ENCODE measurements at regions not wholly inside any gene's neighbourhood (a gene's known extent, or its start where the extent isn't known, plus 50 kb on each side); places are given as distances from the start of the nearest gene placed in this dataset.
A peak's percentile ranks its signal among the peaks of the same experiment; 100 is the strongest.

DNA sequence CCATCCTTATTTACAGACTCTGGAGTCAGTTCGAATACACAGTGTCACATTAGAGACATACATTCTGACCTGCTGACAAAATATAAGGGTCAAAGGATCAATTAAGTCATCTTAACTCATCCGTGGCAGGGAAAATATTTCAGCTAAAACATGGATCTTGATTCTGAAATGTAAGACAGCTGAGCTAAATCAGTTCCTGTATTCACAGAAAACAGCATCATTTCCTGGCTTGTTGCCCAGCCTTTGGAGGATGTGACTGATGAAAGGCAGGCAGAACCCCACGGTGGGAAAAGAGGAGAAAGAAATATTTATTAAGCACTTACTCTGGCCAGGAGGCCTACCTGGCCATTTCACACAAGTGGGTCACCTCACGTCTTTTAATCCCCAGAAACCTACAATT lies 101.9 kb downstream of the GAS2L3 start:
- no peaks in the 10 kb centered on the region for H3K79me2 ChIP-seq (ENCODE audit: control insufficient read depth, insufficient read depth, low read length)
- H3K9me3 ChIP-seq (replicated peaks; ENCODE audit: control insufficient read depth, insufficient read depth, low read depth, low read length) = no peaks in the 10 kb centered on the region
- no peak overlapping the region for H3K4me2 ChIP-seq (ENCODE audit: insufficient read depth, low read length)
- WGBS (ENCODE audit: insufficient coverage, low coverage, missing lambda C conversion rate) = 0% methylated on average over 4 of the region's 4 CpGs
- no peaks in the 10 kb centered on the region for H3K36me3 ChIP-seq (ENCODE audit: control insufficient read depth, insufficient read depth, low read length)
- no peaks in the 10 kb centered on the region for H3K27me3 ChIP-seq (ENCODE audit: control insufficient read depth in 2 of 2, insufficient read depth in 2 of 2, low read length in 2 of 2)
- no peaks in the 10 kb centered on the region for H3K9me1 ChIP-seq (ENCODE audit: control insufficient read depth, insufficient read depth, low read length)
- no TSS peak for BruUV-seq (replicated peaks)
- DNase-seq (ENCODE audit: extremely low read depth in 1 of 4, low spot score in 3 of 4) (peak in 1 of 4 experiments; percentile 7), FAIRE-seq (no peak), ATAC-seq (no peak)
- ChIA-PET POLR2A (no interaction called here), CTCF (ENCODE audit: low intra/inter-chr PET ratio) (no interaction called here)
- no peak overlapping the region for H3K27ac ChIP-seq (ENCODE audit: extremely low read depth, low read depth, low read length)
- no peak overlapping the region for H3K9ac ChIP-seq (ENCODE audit: insufficient read depth in 1 of 2, low read depth in 2 of 2, low read length in 2 of 2)
- in situ Hi-C loops (cut with MboI) (loop anchor here (10.0 kb wide), 1 partner anchor 331 kb away; no protein-coding TSS in a partner anchor), intact Hi-C loops (cut with micrococcal nuclease) (no loop called here)
- H3K4me1 ChIP-seq (replicated peaks in 1 of 2; ENCODE audit: control insufficient read depth in 2 of 2, insufficient read depth in 2 of 2, low read length in 2 of 2) = no peaks in the 10 kb centered on the region
- H3K4me3 ChIP-seq = no peak overlapping the region
- no peak overlapping the region for H2AFZ ChIP-seq (ENCODE audit: low read depth, low read length)
- TF ChIP-seq, protein P1, sequence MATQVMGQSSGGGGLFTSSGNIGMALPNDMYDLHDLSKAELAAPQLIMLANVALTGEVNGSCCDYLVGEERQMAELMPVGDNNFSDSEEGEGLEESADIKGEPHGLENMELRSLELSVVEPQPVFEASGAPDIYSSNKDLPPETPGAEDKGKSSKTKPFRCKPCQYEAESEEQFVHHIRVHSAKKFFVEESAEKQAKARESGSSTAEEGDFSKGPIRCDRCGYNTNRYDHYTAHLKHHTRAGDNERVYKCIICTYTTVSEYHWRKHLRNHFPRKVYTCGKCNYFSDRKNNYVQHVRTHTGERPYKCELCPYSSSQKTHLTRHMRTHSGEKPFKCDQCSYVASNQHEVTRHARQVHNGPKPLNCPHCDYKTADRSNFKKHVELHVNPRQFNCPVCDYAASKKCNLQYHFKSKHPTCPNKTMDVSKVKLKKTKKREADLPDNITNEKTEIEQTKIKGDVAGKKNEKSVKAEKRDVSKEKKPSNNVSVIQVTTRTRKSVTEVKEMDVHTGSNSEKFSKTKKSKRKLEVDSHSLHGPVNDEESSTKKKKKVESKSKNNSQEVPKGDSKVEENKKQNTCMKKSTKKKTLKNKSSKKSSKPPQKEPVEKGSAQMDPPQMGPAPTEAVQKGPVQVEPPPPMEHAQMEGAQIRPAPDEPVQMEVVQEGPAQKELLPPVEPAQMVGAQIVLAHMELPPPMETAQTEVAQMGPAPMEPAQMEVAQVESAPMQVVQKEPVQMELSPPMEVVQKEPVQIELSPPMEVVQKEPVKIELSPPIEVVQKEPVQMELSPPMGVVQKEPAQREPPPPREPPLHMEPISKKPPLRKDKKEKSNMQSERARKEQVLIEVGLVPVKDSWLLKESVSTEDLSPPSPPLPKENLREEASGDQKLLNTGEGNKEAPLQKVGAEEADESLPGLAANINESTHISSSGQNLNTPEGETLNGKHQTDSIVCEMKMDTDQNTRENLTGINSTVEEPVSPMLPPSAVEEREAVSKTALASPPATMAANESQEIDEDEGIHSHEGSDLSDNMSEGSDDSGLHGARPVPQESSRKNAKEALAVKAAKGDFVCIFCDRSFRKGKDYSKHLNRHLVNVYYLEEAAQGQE (IDR thresholded peaks at IDR 0.05; ENCODE audit: borderline replicate concordance) = no peak
- TF ChIP-seq, protein P1 (CRISPR knock-in tag; IDR thresholded peaks at IDR 0.05; ENCODE audit: low read depth) = no peak
- peak; percentile 22; the same call in 1 of the 2 replicates for TF ChIP-seq NFIC (IDR thresholded peaks at IDR 0.05)
- no peaks in the 10 kb centered on the region for H4K20me1 ChIP-seq (replicated peaks; ENCODE audit: control insufficient read depth, insufficient read depth, low read length)

All from K562 (cell line).